ENCODE measurements at regions not wholly inside any gene's neighbourhood (a gene's known extent, or its start where the extent isn't known, plus 50 kb on each side); places are given as distances from the start of the nearest gene placed in this dataset.
A peak's percentile ranks its signal among the peaks of the same experiment; 100 is the strongest.
"Not testable (repeated sequence)": the region's sequence is repeated elsewhere in the genome, so short reads cannot be mapped to it uniquely, and the experiment has no call there.

DNA sequence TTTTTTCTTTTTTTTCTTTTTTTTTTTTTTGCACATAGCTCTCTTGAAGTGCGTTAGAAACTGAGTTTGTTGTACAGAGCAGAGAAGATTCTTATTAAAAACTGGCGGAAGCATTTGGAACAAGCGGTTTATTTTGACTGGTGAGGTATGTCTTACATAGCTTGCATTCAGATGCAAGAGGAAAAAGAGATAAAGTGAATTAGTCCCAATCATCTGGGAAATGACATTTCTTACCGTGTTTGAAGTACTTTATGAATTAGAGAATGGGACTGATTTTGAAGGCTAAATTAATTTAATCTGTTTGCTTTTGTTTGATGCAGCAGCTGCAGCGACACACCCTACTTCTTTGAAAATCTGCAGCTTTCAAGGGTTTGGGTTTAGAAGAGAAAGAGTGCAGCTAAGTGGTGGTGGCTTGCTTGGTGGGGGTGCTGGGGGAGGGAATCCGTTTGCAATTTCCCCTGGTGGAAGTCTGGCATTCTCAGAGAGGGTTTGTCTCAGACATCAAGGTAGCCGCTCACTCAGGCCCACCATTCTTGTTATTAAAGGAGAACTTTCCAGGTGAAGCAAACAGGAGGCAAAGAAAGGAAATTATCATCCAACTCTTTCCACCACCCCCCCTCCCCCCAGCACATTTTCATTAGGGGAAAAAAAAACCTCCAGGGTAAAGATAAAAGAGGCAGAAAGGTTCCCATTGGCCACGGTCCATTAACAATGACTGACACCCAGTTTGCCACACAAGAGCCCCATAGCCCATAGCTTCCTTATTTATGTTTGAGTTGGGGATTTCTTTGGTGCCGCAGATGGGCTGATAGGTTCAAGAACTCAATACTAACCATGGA lies 231.7 kb downstream of the SKIDA1 start:
- DNase-seq (ENCODE audit: low read depth in 2 of 2), result no peak

DNA sequence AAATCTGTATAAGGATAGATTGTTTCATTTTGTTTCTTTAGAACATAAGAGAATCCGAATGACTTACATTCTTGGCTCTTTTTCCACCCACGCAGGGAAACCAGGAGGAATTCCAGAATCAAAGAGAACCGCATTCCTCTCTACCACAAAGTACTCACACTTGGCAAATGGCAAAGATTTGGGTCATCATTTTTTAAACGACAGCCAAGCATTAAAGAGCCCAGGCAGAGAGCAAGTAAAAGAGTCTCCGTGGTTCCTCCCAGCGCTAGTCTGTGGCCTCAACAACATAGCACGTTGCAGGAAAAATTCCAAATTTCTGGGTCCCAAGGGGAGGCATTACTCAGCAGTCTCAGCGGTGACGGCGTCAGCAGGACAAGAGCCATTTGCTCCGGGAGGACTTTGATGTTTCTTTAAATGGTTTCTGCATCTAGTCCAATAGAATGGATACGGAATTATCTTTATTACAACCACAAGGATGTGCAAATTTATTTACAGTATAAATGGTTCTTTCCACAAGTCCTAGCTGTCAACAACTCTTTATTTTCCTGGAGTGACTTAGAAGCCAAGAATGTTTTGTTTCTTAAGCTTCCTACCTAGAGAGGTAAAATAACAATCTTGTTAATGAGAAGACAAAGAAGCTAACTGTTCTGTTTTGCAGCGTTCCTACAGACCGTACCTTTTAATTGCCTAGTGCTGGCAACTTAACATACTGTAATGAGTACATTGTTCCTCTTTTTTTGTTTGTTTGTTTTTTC lies 232.5 kb downstream of the SKIDA1 start:
- peak; percentile 24 to 73 for DNase-seq (ENCODE audit: low read depth in 2 of 2)

DNA sequence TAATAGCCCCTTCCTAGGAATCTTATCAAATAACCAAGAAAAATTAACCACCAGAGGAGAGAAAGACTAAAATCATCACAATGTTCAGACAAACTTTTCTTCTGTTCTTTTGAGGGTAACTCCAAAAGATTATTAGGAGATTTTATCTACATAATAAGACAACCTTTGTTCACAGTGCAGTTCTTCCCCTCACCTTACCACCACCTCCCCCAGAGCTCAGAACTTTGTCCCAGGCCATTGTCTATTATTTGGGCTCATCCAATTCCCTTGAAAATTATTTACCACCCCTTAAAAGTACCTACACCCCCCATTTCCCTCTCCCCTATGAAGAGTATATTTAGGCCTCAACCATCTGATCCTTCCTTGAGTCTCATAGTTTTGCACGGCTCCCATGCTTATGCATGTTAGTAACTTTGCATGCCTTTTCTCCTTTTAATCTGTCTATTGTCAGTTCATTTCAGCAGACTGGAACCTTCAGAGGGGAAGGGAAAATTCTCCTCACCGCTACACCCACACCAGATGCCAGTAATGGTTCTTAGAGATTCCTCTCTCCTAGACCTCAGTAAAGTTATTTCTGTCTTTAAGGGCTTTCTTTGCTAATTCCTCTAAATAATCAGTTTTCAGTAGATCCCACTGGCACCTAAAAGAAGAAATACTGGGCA lies 234.9 kb downstream of the SKIDA1 start:
- DNase-seq (ENCODE audit: low read depth in 2 of 2), result no peak

- DNase-seq (ENCODE audit: low read depth in 2 of 2), result no peak
These were observed 235.5 kb downstream of the SKIDA1 start for GRCh38 chr10:21289961-21290360.

DNA sequence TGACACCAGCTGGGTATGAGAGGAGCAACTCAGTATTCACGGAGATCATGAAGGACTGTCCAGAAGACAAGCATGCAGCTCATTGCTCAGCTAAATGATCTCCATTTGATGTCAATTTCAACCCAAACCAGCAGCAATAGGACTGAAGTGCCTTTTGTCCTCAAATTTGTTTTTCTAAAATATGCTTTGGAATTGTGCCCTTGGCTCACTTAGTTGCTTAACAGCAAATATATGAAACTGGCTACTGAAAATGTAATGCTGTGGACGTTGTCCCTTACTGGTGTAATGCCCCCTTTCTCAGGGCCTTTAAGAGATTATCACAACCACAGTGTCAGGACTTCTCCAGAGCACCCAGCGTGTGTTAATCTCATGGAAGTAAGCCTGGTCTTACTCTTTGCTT lies 236.2 kb downstream of the SKIDA1 start:
- DNase-seq (ENCODE audit: low read depth in 2 of 2), result no peak

- peak in 1 of 2 donors; percentile 52 for DNase-seq (ENCODE audit: low read depth in 2 of 2)
These were observed 239.6 kb downstream of the SKIDA1 start for GRCh38 chr10:21285742-21286331.

DNA sequence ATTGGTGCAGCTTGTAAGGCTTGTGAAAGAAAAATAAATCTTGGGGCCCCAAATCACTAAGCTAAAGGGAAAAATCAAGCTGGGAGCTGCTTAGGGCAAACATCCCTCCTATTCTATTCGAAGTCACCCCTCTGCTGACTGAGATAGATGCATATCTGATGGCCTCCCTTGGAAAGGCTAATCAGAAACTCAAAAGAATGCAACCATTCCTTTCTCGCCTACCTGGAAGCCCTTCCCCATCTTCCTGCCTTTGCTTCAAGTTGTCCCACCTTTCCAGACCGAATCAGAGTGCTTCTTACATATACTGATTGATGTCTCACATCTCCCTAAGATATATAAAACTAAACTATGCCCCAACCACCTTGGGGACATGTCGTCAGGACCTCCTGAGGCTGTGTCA lies 240.3 kb downstream of the SKIDA1 start:
- no peak for DNase-seq (ENCODE audit: low read depth in 2 of 2)

- no peak for DNase-seq (ENCODE audit: low read depth in 2 of 2)
These were observed 241.2 kb downstream of the SKIDA1 start for GRCh38 chr10:21284301-21284700.

GRCh38 chr10:21283053-21283452 lies 242.4 kb downstream of the SKIDA1 start:
- not testable (repeated sequence) for DNase-seq (ENCODE audit: low read depth in 2 of 2)

- DNase-seq (ENCODE audit: low read depth in 2 of 2), result no peak
These were observed 243.6 kb downstream of the SKIDA1 start for GRCh38 chr10:21281765-21282484.

- DNase-seq (ENCODE audit: low read depth in 2 of 2), result no peak
These were observed 244.4 kb downstream of the SKIDA1 start for GRCh38 chr10:21280971-21281572.

DNA sequence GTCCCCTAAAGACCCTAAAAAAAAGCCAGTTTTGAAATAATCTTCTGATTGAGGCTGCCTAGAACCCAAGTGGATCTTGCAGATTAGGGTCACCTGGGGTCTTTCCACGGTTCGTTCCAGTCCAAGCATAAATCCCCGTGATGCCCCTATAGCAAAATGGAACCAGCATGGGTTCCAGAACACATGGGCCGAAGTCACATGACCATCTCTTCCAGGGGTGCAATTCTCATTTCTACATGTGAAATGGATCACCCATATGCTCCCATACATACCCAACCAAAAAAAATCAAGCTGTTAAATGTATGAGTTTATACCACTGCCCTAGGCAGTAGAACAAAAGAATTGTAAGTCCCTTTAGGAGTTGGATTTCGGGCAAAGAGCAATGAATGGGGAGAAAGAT lies 245.4 kb downstream of the SKIDA1 start:
- no peak for DNase-seq (ENCODE audit: low read depth in 2 of 2)

- no peak for DNase-seq (ENCODE audit: low read depth in 2 of 2)
These were observed 246.3 kb downstream of the SKIDA1 start for GRCh38 chr10:21279217-21279575.

DNA sequence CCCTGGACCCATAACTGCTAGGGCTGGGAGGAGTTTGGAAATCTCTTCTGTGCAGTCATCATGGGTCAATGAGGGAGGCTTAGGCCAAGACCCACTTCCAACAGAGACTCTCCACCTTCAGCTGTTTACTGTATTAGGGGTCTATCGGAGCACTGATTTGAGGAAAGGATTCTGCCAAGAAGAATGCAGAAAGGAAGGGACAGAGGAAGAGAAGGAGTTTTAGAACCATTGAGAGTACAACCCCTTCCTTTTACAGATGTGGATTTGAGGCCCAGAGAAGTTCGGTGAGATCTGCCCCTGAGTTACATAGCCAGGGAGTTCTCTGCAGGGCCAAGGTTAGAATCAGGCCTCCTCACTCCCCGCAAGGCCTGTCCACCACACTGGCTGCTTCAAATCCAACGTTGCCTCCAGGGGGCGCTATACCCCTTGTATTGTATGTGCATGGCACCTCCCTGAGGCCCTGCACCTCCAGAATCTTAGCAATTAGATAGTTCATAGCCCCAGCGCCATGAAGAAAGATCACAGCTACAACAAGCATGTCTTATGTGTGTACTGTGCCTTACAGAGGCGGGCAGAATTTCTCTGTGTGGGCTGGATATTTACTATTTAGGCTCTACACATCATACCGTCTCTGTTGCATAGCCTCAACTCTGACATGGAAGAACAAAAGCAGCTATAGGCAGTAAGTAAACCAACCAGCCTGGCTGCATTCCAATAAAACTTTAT lies 246.8 kb downstream of the SKIDA1 start:
- peak; percentile 85 to 94 for DNase-seq (ENCODE audit: low read depth in 2 of 2)

GRCh38 chr10:21273400-21273968 lies 252.0 kb downstream of the SKIDA1 start:
- DNase-seq (ENCODE audit: low read depth in 2 of 2), result peak in 1 of 2 donors; percentile 15

- no peak for DNase-seq (ENCODE audit: low read depth in 2 of 2)
These were observed 252.7 kb downstream of the SKIDA1 start for GRCh38 chr10:21272643-21273399.

DNA sequence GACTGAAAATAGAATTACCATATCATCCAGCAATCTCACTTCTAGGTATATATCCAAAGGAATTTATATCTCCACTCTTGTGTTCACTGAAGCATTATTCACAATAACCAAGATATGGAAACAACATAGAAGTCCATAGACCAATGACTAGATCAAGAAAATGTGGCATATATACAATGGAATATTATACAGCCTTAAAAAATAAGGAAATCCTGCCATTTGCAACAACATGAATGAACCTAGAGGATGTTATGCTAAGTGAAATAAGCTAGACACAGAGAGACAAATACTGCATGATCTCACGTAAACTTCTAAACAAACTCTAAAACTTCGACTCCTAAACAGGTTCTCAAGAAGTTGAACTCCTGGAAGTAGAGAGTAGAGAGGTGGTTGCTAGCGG lies 254.5 kb downstream of the SKIDA1 start:
- DNase-seq (ENCODE audit: low read depth in 2 of 2), result no peak

DNA sequence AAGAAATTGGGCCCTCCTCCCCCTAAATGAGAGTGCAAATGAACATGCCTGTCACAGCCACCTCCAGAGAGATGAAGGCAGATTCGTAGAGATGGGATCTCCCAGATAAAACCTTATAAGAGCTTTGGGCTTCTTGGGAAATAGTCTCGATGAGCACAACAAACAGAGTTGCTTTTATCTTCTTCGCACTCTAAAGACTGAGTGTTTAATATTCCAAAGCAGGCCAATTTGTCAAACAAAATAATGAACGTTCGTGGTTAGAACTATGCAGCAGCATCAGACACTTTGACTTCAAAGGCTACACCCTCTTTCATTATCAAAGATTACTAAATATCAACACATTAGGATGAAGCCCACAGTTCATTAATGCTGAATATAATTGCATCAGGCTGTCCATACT lies 256.2 kb downstream of the SKIDA1 start:
- no peak for DNase-seq (ENCODE audit: low read depth in 2 of 2)

- no peak for DNase-seq (ENCODE audit: low read depth in 2 of 2)
These were observed 259.9 kb downstream of the SKIDA1 start for GRCh38 chr10:21265622-21266021.

All from dermis microvascular lymphatic vessel endothelial cell (primary cell).